ENCODE measurements at regions not wholly inside any gene's neighbourhood (a gene's known extent, or its start where the extent isn't known, plus 50 kb on each side); places are given as distances from the start of the nearest gene placed in this dataset.
"Not testable (repeated sequence)": the region's sequence is repeated elsewhere in the genome, so short reads cannot be mapped to it uniquely, and the experiment has no call there.

DNA sequence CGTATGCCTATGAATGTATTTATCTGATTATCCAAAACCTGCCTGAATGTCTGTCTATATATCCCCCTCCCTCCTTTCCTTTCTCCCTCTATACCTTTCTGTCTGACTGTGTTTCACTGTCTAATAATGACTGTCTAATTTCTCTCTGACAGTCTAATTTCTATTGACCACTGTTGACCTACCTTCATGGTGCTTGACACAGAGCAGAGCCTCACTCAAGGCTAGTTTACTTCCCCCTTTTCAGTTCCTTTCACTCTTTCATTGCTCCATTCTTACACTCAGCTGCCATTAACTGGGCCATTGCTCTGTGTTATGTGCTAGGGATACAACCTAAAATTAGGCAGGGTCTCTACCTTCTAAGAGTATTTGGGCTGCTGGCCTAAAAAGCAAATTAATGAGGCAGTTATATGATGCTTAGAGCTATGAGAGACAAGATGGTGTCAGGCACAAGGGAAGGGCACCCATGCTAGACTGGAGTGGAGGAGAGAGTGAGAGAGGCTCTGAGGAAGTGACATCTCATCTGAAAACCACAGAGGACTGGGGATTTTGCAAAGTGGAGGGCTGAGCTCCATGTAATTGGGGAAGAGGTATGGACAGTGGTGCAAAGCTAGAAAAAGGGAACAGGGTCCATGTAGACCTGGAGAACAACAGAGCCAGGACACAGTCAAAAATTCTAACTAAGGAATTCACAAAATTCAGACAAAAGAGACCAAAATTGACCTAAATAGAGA lies 348.6 kb upstream of the CHRNA7 start:
- not testable (repeated sequence) for DNase-seq

GRCh38 chr15:31687088-31687487 lies 343.2 kb upstream of the CHRNA7 start:
- not testable (repeated sequence) for DNase-seq

DNA sequence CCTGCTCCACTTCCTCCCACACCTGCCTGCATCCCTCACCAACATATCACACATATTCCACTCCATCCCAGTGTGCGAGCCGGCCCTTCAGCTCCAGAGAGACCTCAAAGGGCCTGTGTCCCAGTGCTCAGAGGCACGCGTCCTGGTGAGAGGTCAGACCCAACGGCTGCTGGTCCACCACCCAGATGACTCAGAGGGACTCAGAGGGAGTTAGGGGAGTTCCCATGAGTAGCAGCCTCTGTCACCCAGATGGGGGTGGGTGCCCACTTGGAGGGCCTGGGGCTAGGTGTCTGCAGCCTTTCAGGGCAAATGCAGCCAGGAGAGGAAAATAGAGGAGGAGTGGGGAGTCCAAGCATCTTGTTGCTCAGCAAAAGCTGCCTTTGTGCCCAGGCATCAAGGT lies 333.8 kb upstream of the CHRNA7 start:
- DNase-seq, result not testable (repeated sequence)

- not testable (repeated sequence) for DNase-seq
Measured at GRCh38 chr15:31705076-31705678, 325.1 kb upstream of the CHRNA7 start.

DNA sequence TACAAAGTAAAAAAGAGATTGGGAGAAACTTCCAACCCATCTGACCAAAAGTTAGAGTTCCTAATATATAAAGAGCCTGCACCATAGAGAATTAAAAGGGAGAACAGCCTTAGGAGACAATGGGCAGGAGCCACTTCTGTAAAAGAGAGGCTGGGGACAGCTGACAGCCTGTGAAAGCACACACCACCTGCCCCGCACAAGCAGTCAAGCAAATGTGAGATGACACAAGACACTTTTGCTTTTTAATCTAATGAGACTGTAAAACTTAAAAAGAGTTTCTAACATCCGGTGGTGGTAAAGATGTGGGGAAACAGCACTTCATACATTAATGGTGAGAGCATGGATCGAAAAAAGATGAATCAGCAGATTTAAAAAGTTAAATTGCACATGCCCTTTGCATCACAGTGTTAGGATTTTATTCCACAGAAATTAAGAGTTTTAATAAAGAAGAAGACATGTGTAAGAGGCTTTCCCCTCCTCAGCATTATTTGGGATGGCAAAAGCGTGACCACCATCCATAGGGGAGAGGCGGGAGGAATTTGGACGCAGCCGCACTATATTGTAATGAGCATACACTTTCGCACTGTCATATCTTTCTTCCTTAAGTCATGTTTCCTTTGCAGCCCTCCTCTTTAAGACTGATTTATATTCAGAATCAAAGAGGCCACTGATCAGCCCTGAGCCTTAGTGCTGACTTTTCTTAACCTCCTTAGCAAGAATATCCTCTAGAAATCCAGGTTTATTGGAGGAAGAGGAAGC lies 322.2 kb upstream of the CHRNA7 start:
- not testable (repeated sequence) for DNase-seq

DNA sequence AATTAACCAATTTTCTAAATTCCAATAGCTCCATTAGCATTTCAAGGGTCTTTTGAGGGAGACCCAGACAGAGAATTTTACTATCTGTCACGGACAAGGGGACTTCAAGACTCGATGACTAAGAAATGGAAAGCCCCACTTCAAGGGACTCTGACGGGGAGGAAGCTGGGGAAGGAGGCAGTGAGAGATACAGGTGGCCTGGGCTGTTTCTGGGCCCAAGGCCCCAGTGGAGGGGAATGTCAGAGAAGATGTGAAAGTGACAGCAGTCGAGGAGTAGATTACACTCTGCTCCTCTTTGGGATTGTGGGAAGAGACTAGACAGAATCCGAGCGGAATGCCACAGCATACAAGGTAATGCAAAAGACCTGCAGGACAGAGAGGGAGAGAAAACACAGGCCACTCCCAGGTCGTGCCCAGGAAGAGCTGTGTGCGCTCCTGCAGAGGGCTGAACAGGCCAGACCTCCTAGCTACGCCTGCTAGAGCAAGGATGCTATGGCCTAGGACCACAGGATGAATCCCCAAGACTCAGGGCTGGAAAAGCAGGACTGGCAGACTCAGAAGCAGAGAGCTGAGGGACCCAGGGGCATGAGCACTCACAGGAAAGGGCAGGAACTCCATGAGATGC lies 321.5 kb upstream of the CHRNA7 start:
- DNase-seq, result not testable (repeated sequence)

DNA sequence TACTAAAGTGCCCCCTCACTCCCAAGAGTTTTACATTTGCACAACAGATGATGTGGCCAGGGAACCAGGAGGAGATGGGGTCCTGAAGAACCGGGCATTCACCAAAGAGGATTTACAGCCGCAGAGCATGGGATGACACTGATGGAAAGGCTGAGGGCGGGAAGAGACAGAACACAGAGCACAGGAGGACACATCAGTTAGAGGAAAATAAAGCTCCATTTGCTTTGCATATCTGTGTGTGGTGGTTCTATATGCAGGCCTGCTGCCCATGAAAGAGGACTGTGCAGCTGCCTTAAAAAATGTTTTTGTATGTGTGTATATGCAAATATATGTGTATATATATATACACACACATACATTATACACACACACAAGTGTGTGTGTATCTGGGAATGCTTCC lies 320.8 kb upstream of the CHRNA7 start:
- not testable (repeated sequence) for DNase-seq

GRCh38 chr15:31710806-31711205 lies 319.5 kb upstream of the CHRNA7 start:
- not testable (repeated sequence) for DNase-seq

DNA sequence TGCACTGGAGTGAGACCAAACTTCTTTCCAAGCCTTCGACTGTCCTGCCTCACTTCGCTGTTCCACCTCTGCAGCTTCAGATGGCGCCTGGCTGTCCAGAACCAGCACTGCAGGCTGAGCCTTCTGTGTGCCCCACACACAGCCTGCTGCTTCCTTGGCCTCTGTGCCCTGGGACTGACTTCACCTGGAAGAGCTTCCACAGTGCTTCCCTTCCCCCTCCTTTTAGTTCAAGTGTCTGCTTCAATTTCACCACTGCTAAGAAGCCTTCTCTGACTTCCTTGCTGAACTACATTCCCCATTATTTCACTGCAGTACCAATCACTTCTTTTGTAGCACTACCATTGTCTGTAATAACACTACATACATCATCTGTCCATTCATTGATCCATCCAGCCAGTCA lies 315.1 kb upstream of the CHRNA7 start:
- DNase-seq, result not testable (repeated sequence)

GRCh38 chr15:31718625-31719024 lies 311.7 kb upstream of the CHRNA7 start:
- DNase-seq, result not testable (repeated sequence)

GRCh38 chr15:31719396-31720022 lies 310.8 kb upstream of the CHRNA7 start:
- peak in 1 of 14 donors; percentile 16 for DNase-seq

DNA sequence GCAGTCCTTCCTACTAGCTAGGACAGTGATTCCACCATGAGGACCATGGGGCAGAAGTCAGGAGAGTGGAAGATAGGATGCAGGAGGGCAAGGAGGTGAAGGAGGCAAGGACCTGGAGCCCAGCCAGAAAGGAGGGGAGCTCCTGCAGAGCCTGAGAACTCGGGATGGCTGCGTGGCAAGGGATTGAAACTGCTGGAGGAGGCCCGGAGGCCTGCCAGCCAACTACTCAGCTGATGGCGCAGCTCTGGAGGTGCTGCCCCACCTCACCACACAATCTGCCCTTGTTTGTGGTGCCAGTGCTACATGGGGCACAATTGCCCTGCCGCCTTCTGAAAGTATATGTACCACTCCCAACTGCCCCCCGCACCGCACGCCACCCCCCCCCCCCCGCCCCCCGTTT lies 307.3 kb upstream of the CHRNA7 start:
- not testable (repeated sequence) for DNase-seq

DNA sequence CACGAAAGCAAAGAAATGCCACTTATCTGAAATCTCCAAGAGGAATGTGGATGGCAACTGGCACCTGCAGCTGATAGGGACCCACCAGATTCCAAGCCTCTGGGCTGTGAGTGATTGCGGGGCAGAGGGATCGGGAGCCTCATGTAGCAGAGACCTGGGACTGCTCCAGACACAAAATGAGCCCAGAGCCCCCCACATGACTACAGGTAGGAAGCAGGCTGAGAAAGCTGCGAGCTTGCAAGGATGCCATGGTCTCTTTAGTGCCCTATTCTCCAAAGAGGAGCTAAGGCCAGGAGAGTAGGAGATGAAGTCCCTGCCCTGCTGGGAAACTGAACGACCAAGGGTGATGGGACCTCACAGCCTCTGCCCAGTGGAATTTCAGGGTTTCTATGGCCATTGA lies 305.4 kb upstream of the CHRNA7 start:
- DNase-seq, result not testable (repeated sequence)

DNA sequence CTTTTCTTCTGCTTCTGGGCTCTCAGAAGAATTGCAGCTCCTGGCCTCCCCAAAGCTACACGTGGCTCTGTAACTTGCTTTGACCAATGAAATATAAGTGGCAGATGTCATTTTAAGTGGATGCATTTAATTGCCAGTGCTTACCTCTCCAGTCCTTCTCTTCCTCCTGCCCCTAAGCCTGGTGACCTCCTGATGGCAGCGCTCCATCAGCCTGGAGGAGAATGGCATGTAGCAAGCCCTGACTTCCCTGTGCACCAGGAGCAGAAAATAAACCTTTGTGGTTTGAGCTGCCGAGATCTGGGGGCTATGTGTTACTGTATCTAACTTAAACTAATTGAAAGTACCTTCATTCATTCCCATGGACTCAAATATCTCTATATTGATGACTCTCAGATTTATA lies 304.7 kb upstream of the CHRNA7 start:
- DNase-seq, result not testable (repeated sequence)

- DNase-seq, result no peak
Measured at GRCh38 chr15:31727612-31728011, 302.7 kb upstream of the CHRNA7 start.

DNA sequence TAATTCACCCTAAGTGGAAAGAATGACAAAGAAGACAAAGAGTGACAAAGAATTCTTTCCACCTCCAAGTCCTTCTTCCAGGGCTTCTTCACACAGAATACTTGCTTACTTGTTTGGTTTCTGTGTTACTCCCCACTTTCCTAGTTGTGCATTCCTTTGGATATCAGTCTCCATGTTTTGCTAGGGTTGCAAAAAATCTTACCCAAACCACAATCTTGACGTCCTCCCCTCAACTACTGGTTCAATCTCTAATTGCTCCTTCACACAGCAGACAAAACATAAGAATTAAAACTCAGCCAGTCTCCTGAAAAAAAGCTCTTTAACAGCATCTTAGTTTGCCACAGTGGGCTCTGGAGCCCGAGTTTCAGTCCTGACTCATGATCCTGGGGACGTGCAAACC lies 297.6 kb upstream of the CHRNA7 start:
- DNase-seq, result no peak

GRCh38 chr15:31733424-31733823 lies 296.9 kb upstream of the CHRNA7 start:
- peak in 3 of 14 donors; percentile 8 to 18 (median 11) for DNase-seq

DNA sequence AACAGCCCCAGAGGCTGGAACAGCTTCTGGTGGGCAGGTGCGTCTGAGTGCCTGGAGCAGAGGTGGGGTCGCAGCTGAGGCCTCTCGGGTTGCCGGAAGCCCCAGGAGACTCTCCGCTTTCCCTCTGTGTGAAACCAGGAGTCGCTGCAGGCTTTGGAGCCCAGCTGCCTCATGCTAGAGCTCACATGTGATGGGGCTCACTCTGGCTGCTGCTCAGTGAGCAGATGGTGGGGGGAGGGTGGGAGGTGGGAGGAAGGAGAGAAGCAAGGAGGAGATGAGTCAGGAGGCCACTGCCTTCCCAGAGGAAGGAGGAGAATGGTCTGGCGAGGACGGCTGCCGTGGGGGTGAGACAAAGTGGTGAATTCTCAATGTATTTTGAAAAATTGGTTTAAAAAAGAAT lies 290.1 kb upstream of the CHRNA7 start:
- DNase-seq, result peak in 3 of 14 donors; percentile 10 to 87 (median 11)

- DNase-seq, result no peak
Measured at GRCh38 chr15:31745841-31746240, 284.5 kb upstream of the CHRNA7 start.

- no peak for DNase-seq
Measured at GRCh38 chr15:31752065-31752762, 278.1 kb upstream of the CHRNA7 start.

- DNase-seq, result no peak
Measured at GRCh38 chr15:31752905-31753304, 277.4 kb upstream of the CHRNA7 start.

- DNase-seq, result peak in 12 of 14 donors; percentile 4 to 93 (median 63)
Measured at GRCh38 chr15:31758126-31758525, 272.2 kb upstream of the CHRNA7 start.

Data from C1 segment of cervical spinal cord (tissue), 14 donors.